ENCODE measurements at regions not wholly inside any gene's neighbourhood (a gene's known extent, or its start where the extent isn't known, plus 50 kb on each side); places are given as distances from the start of the nearest gene placed in this dataset.

- no peak for DNase-seq
Measured at GRCh38 chr2:236809716-236810115, 240.1 kb downstream of the ACKR3 start.

GRCh38 chr2:236811062-236811656, 241.5 kb downstream of the ACKR3 start:
- DNase-seq = no peak

- DNase-seq = no peak
Measured at GRCh38 chr2:236813766-236814165, 244.1 kb downstream of the ACKR3 start.

- no peak for DNase-seq
Measured at GRCh38 chr2:236814593-236814992, 245.0 kb downstream of the ACKR3 start.

- no peak for DNase-seq
Measured at GRCh38 chr2:236815746-236816145, 246.1 kb downstream of the ACKR3 start.

- no peak for DNase-seq
Measured at GRCh38 chr2:236816197-236817170, 246.9 kb downstream of the ACKR3 start.

- DNase-seq = no peak
Measured at GRCh38 chr2:236818281-236819045, 248.8 kb downstream of the ACKR3 start.

- no peak for DNase-seq
Measured at GRCh38 chr2:236819275-236820002, 249.8 kb downstream of the ACKR3 start.

- DNase-seq = no peak
Measured at GRCh38 chr2:236820763-236821344, 251.2 kb downstream of the ACKR3 start.

GRCh38 chr2:236823041-236823629, 253.5 kb downstream of the ACKR3 start:
- no peak for DNase-seq

- DNase-seq = no peak
Measured at GRCh38 chr2:236823963-236824362, 254.3 kb downstream of the ACKR3 start.

- no peak for DNase-seq
Measured at GRCh38 chr2:236824836-236825235, 255.2 kb downstream of the ACKR3 start.

GRCh38 chr2:236825989-236826510, 256.4 kb downstream of the ACKR3 start:
- no peak for DNase-seq

GRCh38 chr2:236826606-236827156, 257.1 kb downstream of the ACKR3 start:
- DNase-seq = no peak

GRCh38 chr2:236827997-236828396, 257.7 kb upstream of the COPS8 start:
- no peak for DNase-seq

GRCh38 chr2:236828820-236829219, 256.9 kb upstream of the COPS8 start:
- no peak for DNase-seq

GRCh38 chr2:236830926-236831325, 254.8 kb upstream of the COPS8 start:
- DNase-seq = no peak

- no peak for DNase-seq
Measured at GRCh38 chr2:236831698-236832097, 254.0 kb upstream of the COPS8 start.

GRCh38 chr2:236833501-236834073, 252.1 kb upstream of the COPS8 start:
- DNase-seq = no peak

- DNase-seq = no peak
Measured at GRCh38 chr2:236834284-236834683, 251.4 kb upstream of the COPS8 start.

Data from activated CD8-positive, alpha-beta memory T cell treated with anti-CD3 and anti-CD28 coated beads, Interleukin-2, amount 50 U/mL, for 48 hours (primary cell).